ENCODE measurements at regions not wholly inside any gene's neighbourhood (a gene's known extent, or its start where the extent isn't known, plus 50 kb on each side); places are given as distances from the start of the nearest gene placed in this dataset.

DNA sequence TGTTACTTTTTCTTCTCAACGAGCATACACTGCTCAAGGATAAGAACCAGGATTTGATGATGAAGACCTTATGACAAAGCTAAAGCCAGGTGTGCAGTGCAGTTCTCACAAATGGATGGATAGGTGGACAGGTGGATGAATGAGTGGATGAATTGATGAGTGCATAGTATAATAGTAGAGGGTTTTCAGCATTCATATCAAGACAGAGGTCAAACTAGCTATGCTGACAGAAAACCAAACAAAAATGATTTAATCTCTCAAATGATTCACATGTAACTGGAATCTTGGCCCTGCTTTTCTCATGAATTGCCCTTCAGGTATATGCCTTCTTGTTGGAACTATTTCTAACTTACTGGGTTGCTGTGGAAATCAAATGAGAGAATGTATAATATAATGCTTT, 240.9 kb downstream of the BCAT1 start:
- Histone ChIP-seq H3K9me1 (ENCODE audit: control insufficient read depth, insufficient read depth, low read length) (no peaks in the 10 kb centered on the region), H3K79me2 (ENCODE audit: control insufficient read depth, insufficient read depth, low read length) (no peaks in the 10 kb centered on the region), H3K9ac (ENCODE audit: insufficient read depth in 1 of 2, low read depth in 2 of 2, low read length in 2 of 2) (no peak overlapping the region), H3K4me2 (ENCODE audit: insufficient read depth, low read length) (no peak overlapping the region), H3K36me3 (ENCODE audit: control insufficient read depth, insufficient read depth, low read length) (no peaks in the 10 kb centered on the region), H3K27ac (ENCODE audit: extremely low read depth, low read depth, low read length) (no peak overlapping the region), H3K27me3 (ENCODE audit: control insufficient read depth in 2 of 2, insufficient read depth in 2 of 2, low read length in 2 of 2) (no peaks in the 10 kb centered on the region), H3K9me3 (replicated peaks; ENCODE audit: control insufficient read depth, insufficient read depth, low read depth, low read length) (no peaks in the 10 kb centered on the region), H2AFZ (ENCODE audit: low read depth, low read length) (no peak overlapping the region), H3K4me1 (replicated peaks in 1 of 2; ENCODE audit: control insufficient read depth in 2 of 2, insufficient read depth in 2 of 2, low read length in 2 of 2) (peaks cover 0 to 22% of the 10 kb centered on the region in 2 experiments; a peak in 3 of 5 replicates), H3K4me3 (no peak overlapping the region), H4K20me1 (replicated peaks; ENCODE audit: control insufficient read depth, insufficient read depth, low read length) (no peaks in the 10 kb centered on the region)
- ChIA-PET CTCF (ENCODE audit: low intra/inter-chr PET ratio) (no interaction called here), POLR2A (interaction anchor here (0.7 kb wide), 1 partner anchor 11 kb away, joined by 3 read pairs; no protein-coding TSS in a partner anchor)
- no peak for DNase-seq (ENCODE audit: extremely low read depth in 1 of 4, low spot score in 3 of 4)
- intact Hi-C loops (cut with micrococcal nuclease) = no loop called here
- no peak for ATAC-seq
- no peak for FAIRE-seq
- TF ChIP-seq RBBP5 (IDR thresholded peaks at IDR 0.05; ENCODE audit: borderline replicate concordance, insufficient read depth, low read length, poor library complexity, severe bottlenecking) = no peak
- TF ChIP-seq, protein P1, sequence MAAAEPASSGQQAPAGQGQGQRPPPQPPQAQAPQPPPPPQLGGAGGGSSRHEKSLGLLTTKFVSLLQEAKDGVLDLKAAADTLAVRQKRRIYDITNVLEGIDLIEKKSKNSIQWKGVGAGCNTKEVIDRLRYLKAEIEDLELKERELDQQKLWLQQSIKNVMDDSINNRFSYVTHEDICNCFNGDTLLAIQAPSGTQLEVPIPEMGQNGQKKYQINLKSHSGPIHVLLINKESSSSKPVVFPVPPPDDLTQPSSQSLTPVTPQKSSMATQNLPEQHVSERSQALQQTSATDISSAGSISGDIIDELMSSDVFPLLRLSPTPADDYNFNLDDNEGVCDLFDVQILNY (CRISPR knock-in tag; IDR thresholded peaks at IDR 0.05) = no peak
- TF ChIP-seq, protein P2, sequence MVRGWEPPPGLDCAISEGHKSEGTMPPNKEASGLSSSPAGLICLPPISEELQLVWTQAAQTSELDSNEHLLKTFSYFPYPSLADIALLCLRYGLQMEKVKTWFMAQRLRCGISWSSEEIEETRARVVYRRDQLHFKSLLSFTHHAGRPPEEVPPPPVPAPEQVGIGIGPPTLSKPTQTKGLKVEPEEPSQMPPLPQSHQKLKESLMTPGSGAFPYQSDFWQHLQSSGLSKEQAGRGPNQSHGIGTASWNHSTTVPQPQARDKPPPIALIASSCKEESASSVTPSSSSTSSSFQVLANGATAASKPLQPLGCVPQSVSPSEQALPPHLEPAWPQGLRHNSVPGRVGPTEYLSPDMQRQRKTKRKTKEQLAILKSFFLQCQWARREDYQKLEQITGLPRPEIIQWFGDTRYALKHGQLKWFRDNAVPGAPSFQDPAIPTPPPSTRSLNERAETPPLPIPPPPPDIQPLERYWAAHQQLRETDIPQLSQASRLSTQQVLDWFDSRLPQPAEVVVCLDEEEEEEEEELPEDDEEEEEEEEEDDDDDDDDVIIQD (CRISPR knock-in tag; IDR thresholded peaks at IDR 0.05) = no peak
- TF ChIP-seq, protein P3, sequence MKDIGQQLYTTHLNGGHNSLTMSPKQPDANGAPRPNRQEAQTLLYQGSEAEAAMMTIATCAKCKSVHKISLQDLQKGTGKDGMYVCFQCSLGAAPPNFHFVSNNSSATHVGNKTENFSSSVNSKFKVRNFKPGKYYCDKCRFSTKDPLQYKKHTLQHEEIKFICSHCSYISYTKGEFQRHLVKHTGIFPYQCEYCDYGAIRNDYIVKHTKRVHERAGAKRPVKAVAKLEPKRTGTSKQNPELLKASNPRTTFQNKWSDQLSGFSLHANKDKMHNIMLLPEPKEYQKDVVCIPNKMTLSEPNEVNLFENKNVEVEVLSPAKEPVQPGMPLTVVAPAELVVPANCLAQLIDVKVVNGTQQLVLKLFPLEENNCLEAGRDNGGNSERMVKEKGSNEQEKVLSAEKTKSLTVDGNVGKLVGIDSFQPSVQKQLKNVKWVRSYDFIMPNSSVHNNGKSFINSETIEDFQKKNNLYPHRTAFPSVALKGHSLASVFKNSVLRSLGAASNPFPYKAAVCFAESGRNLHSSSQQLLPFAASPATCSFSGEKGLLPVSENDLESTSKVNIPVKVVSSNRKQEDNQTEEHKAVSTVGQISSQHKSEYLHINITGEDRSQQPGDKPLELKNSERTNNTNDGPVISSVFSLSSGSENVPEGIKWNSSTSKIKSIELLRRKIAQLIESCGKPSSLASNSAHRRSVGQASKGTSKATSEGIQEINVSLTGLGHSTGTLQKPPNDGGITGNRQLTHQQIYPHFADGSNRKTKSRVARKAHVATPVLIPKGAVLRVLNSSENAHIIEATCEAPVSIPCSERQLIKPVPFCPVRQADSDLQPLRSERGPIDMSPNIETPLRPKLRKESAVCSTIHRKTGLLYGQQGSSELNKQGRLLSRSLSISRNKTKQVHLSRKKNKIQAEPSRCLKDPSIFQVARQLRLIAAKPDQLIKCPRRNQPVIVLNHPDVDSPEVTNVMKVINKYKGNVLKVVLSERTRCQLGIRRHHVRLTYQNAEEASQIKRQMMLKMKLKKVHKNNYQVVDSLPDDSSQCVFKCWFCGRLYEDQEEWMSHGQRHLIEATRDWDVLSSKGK (CRISPR knock-in tag; IDR thresholded peaks at IDR 0.05) = no peak
- no peak for TF ChIP-seq SPI1 (IDR thresholded peaks at IDR 0.05; ENCODE audit: borderline replicate concordance, low read depth, low read length)
- in situ Hi-C loops (cut with MboI) = no loop called here
- 32% methylated on average over 1 of the region's 1 CpG for WGBS (ENCODE audit: insufficient coverage, low coverage, missing lambda C conversion rate)
- no TSS peak for BruUV-seq (replicated peaks)
